HG02870 (cell line): ENCODE measurements at regions not wholly inside any gene's neighbourhood (a gene's known extent, or its start where the extent isn't known, plus 50 kb on each side); places are given as distances from the start of the nearest gene placed in this dataset.
A peak's percentile ranks its signal among the peaks of the same experiment; 100 is the strongest.
"Not testable (repeated sequence)": the region's sequence is repeated elsewhere in the genome, so short reads cannot be mapped to it uniquely, and the experiment has no call there.

Experiments used
- ATAC-seq: cut with Tn5 transposase; IDR thresholded peaks from one replicate; pipeline ENCODE4 v1.9.1; 2021; ENCODE audit warnings: mild to moderate bottlenecking, moderate library complexity; ENCODE audit not compliant: unreplicated experiment

GRCh38 chr9:90169490-90169889, 473.1 kb downstream of the DIRAS2 start:
- no peak for ATAC-seq

- ATAC-seq: not testable (repeated sequence)
Observed at GRCh38 chr9:90173935-90174334, 468.7 kb downstream of the DIRAS2 start.

- ATAC-seq: not testable (repeated sequence)
Observed at GRCh38 chr9:90174346-90174745, 468.3 kb downstream of the DIRAS2 start.

DNA sequence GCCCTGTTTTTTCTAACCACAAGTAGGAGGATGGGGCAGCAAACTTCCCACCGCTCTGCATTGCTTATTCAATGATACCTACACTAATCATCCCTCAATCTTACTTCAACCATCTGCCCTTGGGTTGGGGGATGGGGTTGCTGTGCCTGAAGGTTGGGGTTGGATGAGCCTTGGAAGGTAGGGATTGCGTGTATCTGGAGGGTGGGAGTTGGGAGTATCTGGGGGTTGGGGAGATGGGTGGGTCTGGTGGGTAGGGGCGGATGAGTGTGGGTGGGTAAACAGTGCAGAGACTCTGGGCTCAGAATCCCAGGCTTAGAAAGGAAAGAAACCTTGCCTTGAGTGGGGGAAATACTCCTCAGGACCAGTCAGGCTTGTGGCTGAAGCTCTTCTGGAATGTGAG, 467.4 kb downstream of the DIRAS2 start:
- no peak for ATAC-seq

- ATAC-seq: no peak
Observed at GRCh38 chr9:90175865-90176264, 466.8 kb downstream of the DIRAS2 start.

- ATAC-seq: no peak
Observed at GRCh38 chr9:90176901-90177300, 465.7 kb downstream of the DIRAS2 start.

GRCh38 chr9:90180381-90180780, 462.2 kb downstream of the DIRAS2 start:
- no peak for ATAC-seq

- ATAC-seq: no peak
Observed at GRCh38 chr9:90188656-90189055, 454.0 kb downstream of the DIRAS2 start.

- ATAC-seq: peak; percentile 73
Observed at GRCh38 chr9:90189306-90189705, 453.3 kb downstream of the DIRAS2 start.

DNA sequence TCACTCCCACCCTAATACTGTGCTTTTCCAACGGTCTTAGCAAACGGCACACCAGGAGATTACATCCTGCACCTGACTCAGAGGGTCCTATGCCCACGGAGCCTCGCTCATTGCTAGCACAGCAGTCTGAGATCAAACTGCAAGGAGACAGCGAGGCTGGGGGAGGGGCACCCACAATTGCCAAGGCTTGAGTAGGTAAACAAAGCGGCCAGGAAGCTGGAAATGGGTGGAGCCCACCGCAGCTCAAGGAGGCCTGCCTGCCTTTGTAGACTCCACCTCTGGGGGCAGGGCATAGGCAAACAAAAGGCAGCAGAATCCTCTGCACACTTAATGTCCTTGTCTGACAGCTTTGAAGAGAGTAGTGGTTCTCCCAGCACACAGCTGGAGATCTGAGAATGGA, 450.2 kb downstream of the DIRAS2 start:
- ATAC-seq: not testable (repeated sequence)

- ATAC-seq: no peak
Observed at GRCh38 chr9:90198956-90199355, 443.7 kb downstream of the DIRAS2 start.

DNA sequence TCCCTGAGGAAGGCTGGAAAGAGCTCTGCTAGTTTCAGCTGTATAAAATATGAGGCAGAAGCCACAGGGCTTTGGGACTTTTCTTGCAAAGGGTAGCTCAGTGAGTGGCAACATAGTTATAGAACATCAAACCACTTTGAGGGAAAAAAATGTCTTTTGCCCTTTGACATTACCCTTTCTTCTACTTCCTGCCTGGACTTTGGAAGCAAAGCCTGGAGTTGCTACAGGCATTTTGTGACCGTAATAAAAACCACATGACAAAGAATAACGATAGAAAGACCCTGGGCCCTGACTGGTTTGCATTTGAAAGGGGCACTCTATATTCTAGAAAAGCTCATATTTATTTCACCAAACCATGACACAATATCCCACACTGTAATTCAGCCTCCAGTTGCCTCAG, 440.9 kb downstream of the DIRAS2 start:
- no peak for ATAC-seq

GRCh38 chr9:90204128-90204831, 438.3 kb downstream of the DIRAS2 start:
- no peak for ATAC-seq

DNA sequence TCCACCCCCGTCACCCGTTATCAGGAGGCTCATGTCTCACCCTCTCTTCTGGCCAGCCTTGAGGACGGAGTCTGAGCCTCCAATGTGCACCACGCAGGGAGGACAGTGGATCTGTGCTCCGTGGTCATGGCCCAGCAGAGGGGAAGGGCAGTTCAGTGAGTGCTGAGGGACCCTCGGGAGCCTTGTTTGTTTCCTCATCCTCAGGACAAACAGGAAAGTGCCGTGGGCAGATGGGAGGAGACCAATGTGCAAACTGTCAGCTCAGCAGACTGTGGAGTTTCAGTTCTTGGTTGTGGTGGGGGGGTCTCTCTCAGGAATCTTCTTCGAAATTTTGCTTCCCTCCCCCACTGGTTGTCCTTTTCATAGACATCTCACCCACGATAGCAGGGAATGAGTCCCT, 429.6 kb downstream of the DIRAS2 start:
- not testable (repeated sequence) for ATAC-seq

DNA sequence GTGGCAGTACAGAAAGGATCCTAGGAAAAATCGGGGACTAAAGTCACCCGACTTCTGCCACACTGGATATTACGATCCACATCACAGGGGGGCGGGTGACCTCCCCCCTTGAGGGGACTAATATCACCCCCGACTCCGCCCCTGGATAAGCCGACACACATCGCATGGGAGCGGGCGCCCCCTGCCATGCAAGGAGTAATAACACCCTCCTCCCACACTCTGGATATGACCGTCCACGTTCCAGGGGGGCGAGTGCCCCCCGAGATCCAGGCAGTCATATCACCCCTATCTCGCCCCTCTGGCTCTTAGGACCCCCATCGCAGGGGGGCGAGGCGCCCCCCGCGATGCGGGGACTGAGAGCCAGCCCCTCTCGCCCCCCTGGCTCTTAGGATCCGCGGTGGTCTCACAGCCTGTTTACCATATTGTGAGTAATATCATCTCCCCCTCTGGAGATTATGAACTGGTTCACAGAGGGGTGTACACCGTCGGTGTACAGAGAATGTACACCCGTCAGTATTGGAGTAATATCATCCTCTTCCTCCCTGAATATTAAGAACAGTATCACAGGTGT, 423.0 kb downstream of the DIRAS2 start:
- no peak for ATAC-seq

- ATAC-seq: not testable (repeated sequence)
Observed at GRCh38 chr9:90221899-90222298, 420.7 kb downstream of the DIRAS2 start.

- ATAC-seq: not testable (repeated sequence)
Observed at GRCh38 chr9:90226839-90227338, 415.7 kb downstream of the DIRAS2 start.

GRCh38 chr9:90233081-90233480, 409.5 kb downstream of the DIRAS2 start:
- ATAC-seq: not testable (repeated sequence)

DNA sequence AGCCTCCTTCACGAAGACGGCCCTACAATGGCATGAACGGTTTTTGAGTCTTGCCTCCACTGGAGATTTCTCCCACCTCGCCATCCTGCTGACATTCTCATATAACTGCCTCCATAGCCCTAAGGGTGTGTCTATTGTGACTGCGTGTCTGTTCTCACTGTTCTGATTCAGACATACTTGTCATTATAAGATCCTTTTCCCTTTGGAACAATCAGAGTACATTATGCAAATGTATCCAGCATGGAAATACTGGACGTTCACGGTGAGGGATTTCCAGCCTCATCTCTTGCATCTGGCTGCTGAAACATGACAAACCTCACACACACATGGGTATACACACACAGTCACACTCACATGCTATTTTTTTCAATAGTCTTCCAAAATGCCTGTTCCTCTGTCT, 402.1 kb downstream of the DIRAS2 start:
- ATAC-seq: no peak

- no peak for ATAC-seq
Observed at GRCh38 chr9:90245661-90246060, 397.0 kb downstream of the DIRAS2 start.

GRCh38 chr9:90249094-90249493, 393.5 kb downstream of the DIRAS2 start:
- ATAC-seq: no peak

DNA sequence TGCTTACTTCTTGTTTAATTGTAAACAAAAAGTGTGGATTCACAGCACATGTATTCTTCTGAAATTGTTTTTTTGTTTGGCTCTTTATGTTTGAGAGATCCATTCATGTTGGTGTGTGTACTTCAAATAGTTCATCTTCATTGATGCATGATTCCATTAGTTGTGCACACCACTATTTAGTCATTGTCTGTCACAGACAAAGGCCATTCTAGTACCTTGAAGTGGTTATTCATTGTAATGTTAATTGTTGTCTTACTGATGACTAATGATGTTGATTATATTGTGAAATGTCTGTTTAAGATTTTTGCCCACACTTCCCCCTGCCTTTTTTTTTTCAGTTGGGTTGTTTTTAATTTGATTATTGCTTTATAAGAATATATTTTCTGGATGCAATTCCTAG, 391.3 kb downstream of the DIRAS2 start:
- no peak for ATAC-seq

GRCh38 chr9:90256345-90256744, 386.3 kb downstream of the DIRAS2 start:
- ATAC-seq: no peak
